ENCODE measurements at regions not wholly inside any gene's neighbourhood (a gene's known extent, or its start where the extent isn't known, plus 50 kb on each side); places are given as distances from the start of the nearest gene placed in this dataset.

DNA sequence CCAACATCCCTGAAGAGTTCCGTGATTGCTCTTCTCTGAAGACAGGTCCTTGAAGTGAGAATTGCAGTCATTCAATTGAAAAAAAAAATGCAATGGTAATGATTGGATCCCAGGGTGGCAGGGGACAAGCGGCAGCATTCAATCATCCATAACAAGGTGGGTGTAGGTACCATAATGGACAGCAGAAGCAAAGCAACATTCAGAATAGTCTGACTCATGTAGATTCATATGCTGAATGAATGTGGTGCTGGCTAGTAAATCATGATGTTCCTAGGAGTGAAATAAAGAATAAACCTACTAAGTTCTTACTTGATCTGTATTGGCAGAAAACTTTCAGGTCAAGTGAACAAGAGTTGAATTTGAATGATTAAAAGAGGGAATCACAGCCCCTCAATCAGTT is 319.6 kb downstream of the GPATCH2 start:
- DNase-seq = no peak

DNA sequence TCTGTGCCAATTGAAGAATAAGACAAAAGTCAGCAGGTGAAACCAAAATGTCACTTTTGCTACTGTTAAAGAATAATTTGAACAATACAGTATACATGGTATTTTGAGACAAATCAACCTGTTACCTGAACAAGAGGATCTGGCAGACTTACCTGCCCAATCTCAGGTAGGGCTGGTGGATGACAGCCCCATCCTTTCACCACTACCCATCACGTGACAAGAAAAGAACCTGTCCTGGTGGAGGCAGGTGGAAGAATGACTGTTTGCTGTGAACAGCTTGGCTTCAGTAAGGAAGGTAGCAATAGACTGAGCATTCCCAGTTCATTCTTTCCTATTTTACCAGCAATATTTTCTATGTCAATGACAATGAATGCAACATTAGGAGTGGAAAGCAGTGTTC is 349.6 kb downstream of the GPATCH2 start:
- DNase-seq = no peak

DNA sequence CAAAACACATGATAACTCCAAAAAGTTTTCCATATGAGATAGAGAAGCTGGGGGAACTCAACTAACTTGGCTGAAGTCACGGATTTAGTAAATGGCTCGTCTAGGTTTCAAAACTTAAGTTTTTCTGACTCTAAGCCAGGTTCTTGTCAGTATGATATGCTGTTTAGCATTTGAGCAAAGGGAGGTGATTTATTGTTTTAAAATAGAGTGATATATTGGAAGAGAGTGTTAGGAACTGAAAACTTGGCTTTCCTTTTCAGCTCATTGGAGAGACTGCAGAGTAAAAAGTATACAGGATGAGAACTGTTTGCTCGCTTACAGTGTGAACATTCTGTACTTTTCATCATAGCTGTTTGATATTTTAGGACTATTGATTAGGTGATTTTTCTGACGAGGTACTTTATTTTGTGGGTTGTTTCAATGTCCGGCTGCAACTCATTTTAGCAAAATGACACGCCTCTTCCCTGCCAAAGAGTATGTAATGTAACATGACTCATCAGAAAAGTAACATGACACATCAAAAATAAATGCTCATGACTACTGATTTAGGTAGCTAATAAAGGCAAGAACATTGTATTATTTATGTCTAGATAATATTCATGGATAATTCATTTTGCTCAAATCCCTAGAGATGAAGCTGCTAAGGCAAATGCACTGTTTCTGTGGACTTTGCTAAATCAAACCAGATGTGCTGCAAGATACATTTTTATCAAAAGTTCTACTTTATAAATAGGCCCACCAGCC is 355.1 kb downstream of the GPATCH2 start:
- peak; percentile 87 for DNase-seq

DNA sequence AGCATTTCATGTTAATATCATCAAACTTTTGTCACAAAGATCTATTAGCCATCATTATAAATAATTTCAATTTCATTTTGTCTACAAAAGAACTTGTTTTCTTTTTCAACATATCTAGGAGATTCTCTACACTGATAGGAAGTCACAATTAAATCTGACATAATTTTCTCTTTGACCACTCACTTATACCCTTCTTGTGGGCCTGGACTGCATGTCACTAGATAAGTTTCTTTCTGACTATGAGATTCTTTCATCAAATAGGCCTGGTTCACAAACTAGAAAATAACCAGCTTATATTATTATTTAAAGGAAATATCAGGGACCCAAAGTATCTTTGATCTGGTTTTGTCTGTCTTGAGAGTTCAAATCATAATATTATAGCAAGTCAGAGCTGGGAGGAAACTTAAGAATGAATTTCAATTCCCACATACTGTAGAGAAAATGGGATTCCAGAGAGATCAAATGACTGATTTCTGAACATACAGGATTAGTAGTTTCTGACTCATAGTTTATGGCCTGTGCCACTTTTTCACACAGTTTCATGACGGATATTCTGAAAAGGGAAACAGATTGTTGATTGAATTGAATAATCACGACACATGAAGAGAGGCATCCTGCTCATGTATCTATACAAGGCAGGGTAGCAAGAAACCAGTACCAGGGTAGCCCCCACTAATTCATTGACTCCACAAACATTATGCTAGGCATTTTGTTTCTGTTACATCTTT is 355.8 kb downstream of the GPATCH2 start:
- DNase-seq = peak; percentile 75

DNA sequence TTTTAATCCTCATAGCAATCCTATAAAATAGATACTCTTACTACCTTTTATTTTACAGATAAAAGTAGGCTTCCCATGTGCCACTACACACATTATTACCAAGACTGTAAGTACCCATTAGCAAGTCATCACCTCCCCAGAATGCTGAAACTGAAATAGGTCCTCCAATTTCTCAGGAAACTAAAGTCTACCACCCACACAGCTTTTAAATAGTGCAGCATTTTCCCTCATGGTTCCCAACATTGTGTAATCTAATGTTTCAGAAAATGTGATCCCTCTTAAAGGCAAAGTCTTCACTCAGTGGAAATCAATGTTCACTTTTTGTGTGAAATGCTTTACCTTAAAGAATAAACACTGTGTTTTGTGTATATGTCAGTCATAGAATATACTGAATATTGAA is 356.5 kb downstream of the GPATCH2 start:
- DNase-seq = peak; percentile 6

DNA sequence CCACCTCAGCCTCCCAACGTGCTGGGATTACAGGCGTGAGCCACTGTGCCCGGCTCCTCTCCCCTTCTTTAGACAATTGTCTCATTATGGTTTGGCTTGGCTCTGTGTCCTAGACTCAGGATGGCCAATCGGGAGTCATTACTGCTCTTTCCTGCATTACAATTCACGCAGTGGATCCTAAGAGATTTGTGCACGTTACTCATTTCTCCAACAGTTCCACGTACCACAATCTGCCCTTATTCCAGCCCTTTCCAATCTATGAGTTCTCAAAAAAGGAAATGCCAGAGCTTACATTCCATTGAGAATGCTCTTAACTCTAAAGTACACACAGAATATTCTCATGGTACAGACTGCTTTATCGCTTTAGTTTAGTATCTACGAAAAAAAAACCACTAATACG is 357.0 kb downstream of the GPATCH2 start:
- peak; percentile 45 for DNase-seq

DNA sequence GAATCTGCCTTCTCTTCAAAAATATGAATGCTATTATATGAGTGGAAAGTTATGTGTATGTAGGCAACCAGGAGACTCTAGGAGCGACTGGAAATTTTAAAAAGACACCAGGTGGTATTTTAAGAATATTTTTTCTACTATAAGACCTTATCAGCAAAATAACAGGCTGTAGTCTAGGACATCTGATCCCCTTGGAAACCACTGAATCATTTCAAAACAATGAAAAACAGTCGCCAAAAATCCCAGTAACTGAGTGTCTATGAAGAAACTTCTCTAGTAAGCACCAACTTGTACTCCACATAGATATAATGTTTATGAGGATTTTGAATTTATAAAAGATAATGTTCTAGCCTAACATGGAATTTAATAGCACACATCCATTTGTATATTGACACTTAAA is 358.5 kb downstream of the GPATCH2 start:
- DNase-seq = peak; percentile 62

DNA sequence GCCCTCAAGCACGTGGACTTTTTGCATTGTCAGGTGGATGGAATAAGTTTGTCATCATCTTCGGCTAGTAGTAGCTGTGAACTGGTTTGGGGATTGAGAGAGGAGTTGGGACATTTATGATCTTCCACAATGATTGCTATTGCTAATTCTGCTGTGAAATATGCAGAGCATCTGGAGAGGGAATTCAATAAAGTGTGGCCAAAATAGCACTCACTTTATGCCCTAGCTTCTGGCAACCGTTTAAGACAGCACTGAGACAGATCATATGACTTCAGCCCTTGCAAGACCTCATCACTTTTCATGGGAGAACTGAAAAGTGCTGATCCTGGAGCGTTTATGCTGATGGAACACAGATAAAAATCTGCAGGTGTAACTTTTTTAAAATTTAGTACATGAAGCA is 360.8 kb downstream of the GPATCH2 start:
- DNase-seq = no peak

DNA sequence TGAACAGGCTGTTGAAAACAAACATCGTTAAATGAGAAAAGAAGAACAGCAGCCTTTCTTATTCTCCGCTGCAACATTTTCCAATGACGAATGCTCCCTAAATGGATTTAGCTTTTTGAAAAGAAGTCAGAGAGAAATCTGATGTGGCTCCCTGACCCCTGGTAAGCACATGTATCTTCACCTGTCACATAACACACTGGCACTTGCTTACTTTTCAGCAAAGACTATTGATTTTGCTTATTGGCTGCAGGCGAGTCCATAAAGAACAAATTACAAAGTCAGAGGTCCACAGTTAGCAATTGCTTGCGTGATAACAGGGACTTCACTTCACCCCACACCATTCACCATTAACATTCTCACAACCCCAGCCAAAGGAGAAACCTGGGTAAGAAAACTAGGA is 362.8 kb downstream of the GPATCH2 start:
- no peak for DNase-seq

DNA sequence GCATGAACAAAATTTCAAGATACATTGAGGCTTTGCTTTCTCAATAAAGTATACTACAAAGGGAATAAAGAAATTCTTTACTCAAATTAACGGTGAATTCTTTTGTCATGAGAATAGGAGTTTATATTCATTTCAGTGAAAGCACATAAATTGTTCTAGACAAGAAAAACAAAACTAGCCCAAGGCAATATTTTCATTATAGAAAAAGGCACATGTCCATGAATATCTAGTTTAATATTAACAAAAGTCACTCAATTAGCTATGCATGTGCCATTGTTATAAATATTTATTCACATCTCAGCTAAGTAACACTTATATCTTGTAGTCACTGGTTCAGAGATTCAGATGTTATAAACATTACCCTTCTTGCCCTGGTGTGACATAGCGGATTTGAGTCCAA is 369.3 kb downstream of the GPATCH2 start:
- DNase-seq = no peak

DNA sequence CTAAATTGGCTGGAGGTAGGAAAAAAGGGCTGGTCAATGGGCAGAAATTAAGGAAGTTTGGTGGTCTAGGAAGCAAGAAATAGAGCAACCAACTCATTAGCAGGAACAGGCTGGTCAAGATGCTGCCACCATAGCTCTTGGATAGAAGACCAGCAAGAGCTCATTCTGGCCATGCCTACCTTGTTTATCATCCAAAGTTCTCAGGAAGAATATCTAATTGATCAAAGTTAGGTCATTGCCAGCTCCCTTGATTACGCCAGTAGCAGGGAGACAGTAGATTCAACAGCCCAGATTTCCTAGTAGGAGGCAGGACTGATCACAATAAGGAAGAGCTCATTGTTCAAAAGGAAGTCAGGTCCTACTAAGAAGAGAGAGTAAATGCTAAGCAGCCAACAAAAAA is 370.2 kb downstream of the GPATCH2 start:
- no peak for DNase-seq

DNA sequence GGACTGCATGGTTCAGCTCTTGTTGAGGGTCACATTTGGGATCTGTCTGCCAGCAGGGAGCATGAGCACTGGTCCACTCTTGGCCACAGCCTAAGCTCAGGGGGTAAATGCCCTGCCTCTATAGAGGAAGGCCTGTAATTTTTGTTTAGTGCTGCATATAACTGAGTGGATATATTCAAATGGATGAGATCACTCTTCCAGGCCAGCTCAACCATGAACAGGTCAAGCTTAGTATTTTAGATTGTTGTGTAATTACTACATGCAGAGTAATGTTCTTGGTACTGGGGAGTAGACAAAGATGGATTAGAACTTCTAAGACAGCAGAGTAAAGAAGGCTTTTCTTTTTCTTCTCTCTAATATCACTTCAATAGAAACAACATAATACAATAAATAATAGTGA is 376.9 kb downstream of the GPATCH2 start:
- no peak for DNase-seq

DNA sequence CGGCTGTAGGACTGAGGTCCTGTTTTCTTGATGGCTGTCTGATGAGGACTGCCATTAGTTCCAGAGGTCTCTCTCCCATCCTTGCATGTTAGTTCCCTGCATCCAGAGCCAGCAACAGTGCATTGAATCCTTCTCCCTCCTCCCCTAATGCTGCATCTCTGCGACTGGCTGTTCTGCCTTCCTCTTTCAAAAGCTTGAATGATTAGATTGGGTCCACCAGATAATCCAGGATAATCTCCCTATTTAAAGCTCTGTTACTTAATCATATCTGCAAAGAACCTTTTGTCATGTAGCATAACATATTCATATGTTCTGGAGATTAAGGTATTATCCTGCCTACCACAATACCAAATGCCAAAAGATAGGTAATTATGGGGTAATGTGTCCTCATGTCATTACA is 377.5 kb downstream of the GPATCH2 start:
- DNase-seq = no peak

DNA sequence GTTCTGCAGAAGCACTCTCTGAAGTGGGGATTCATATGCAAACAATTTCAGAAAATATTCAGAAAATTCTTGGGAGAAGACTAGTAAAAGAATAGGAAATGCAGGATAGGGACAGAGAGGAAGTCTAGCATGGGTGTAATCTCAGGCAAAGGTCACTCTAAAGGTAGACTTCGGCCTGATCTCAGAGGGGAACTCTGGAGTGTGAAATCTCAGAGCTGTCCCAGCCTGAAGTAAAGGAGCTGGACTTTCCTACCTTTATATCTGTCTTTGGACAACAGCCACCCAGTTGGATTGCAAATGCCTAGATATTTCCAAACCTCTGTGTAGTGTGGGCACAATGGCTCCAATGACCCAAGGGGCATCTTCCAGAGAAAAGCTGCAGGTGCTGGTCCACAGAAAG is 379.8 kb downstream of the GPATCH2 start:
- no peak for DNase-seq

DNA sequence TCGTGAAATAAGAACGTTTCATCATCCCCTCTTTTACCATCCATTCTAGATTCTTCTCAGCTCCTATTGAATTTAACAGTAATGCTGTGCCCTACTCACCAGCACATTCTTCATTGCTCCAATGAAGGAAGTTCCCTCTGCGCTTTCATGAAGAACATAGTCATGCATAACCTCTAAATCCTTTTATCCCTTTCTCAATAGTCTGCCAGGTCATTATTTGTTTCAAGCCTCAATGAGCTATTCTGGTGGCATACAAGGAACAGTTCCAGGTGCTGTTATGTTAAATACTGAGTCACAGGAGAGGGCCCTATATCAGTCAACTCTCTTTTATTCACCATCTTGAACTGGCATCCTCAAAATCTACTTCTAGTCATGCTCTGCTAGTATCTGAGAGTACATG is 381.0 kb downstream of the GPATCH2 start:
- no peak for DNase-seq

DNA sequence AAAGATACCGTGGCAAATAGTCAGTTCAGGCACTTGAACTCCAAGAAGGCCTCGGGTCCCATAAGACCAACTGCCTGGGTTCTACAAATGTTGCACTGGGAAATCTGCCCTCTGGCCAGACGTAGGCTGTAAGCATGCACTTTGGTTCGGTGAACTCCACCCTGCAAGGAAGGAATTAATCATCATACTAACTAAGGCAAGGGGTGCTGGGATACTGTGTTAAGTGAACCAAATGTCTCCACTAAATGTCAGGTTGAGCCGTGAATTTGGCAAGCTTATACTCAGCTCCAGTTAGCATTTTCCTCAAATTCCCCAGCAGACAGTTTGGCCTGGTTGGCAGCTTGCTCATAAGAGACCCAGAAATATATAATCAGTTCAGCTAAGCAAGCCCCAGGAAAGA is 385.9 kb downstream of the GPATCH2 start:
- no peak for DNase-seq

DNA sequence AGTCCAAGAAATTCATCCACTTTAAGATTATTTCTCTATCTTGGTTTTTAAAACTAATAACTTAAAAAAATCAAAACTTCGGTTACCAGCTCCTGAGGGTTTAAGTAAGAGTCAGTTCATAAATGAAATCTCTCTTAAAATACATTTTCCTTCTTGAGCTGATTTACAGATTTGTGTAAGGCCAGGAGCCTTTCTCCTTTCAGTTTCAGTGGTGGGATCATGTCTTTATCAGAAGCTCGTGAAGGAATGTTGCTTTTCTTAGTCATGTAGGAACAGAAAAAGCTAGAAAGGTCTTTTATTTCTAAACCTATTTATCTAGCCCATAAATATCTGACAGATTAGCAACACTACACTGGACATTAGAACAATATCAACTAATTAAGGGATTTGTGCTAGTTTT is 390.2 kb downstream of the GPATCH2 start:
- no peak for DNase-seq

DNA sequence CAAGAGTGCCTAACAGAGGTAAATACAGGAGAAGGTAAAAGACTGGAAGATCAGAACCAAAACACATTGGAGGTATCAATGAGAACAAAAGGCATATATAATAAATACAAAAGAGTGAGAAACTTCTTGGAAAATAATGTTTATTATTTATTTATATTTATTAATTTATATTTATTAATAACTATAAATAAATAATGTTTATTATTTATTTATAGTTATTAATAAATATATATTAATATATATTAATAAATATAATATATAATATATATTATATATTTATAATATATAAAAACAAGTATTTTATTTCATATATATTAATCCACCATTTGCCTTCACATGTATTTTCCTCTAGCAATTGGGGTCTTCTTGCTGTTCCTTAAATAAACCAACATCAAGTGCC is 391.9 kb downstream of the GPATCH2 start:
- DNase-seq = no peak

DNA sequence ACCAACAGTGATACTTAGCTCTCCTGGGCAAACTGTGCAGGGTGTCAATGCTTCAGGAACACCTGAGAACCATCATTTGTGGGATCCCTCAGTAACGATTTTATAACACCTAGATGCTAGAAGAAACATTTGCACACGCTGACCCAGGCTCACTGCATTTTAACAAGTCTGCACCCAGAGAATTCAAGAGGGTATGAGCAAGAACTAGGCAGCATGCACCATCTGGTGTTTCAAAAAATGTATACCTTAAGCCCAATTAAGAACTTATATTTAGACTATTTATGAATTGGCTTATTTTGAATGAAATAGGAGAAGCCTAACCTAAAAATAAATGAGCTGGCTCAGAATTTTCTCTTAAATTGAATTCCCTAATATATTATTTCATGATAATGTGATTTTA is 400.5 kb downstream of the GPATCH2 start:
- DNase-seq = no peak

DNA sequence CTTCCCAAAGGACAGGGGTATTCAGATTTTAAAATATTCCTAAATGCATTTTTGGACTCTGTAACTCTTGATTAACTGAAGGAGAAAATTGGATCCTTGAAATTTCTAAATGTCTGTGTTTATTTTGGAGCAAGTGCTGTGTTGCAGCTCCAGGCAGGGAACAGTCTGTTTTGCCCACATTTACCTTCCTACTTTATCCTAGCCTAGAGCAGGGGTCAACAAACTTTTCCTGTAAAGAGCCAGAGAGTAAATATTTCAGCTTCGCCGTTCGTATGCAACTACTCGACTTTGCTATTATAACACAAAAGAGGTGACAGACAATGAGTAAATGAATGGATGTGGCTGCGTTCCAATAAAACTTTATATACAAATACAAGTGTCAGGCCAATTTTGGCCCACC is 402.2 kb downstream of the GPATCH2 start:
- DNase-seq = no peak

DNA sequence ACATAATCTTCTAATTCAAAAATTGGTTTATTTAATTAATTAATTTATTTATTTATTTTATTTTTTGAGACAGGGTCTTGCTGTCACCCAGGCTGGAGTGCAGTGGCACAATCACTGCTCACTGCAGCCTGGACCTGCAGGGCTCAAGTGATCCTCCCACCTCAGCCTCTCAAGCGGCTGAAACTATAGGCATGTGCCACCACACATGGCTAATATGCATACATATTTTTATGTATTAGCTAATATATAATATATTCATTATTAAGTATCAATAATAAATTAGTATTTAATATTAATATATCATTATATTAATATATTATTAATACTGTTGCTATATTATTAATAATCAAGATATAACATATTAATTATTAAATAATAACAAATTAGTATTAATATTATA is 406.7 kb downstream of the GPATCH2 start:
- no peak for DNase-seq

DNA sequence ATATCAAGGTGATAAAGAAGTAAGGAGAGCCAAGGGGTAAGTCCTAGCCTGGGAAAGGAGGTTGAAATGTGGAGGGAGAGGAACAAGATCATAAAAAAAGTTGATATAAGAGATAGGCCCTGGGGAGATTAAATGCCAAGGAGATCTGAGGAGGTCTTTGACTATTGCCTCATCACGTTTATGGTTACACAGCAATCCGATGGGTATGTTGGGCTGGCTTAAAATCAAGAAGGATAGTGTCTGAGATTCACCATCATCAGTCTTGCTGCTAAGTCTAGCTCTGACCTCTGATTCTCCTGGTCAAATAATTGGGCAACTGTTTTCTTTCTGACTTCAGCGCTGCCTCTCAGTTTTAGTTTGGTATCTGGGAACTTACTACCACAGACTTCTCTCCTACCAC is 416.3 kb downstream of the GPATCH2 start:
- no peak for DNase-seq

DNA sequence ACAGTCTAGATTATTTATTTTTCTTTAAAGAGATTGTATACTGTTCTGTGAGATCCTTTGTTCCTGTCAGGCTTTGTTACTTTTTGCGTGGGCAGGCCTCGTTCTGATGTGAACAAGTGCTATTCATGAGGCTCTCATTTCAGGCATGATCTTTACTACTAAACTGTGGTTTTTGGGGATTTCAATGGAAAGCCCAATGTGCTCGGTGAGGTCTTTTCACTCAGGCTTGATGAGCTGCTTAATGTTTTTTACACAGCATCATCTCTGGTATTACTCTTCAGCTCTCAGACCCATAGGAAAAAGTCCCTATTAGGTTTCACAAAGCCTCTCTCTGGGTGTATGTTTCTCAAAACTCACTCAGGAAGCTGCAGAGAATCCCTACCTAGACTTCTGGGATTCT is 419.4 kb downstream of the GPATCH2 start:
- no peak for DNase-seq

DNA sequence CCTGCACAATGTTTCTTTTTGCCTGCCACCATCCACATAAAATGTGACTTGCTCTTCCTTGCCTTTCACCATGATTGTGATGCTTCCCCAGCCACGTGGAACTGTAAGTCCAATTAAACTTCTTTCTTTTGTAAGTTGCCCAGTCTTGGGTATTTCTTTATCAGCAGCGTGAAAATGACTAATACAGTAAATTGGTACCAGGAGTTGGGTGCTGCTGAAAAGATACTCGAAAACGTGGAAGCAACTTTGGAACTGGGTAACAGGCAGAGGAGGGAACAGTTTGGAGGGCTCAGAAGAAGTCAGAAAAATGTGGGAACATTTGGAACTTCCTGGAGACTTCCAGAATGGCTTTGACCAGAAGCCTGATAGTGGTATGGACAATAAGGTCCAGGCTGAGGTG is 425.3 kb downstream of the GPATCH2 start:
- no peak for DNase-seq

DNA sequence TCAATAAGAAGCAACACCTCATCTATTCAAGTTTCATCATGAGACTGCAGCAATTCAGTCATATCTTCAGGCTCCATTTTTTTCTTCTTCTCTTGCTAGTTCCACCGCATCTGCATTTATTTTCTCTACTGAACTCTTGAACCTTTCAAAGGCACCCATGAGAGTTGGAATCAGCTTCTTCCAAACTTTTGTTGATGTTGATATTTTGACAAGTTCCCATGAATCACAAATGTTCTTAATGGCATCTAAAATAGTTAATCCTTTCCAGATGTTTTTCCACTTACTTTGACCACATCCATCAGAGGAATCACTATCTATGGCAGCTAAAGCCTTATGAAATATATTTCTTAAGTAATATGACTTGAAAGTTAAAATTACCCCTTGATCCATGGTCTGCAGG is 434.3 kb downstream of the GPATCH2 start:
- no peak for DNase-seq
